MM.1S (cell line): ENCODE measurements at regions not wholly inside any gene's neighbourhood (a gene's known extent, or its start where the extent isn't known, plus 50 kb on each side); places are given as distances from the start of the nearest gene placed in this dataset.

Experiments
- EZH2 ChIP-seq: fragments of 300-600 bp; sonication (generic); optimal IDR thresholded peaks from 2 replicates; pipeline ENCODE3; 2017; ENCODE audit warnings: low read depth, mild to moderate bottlenecking, antibody characterized with exemption, low read length, mixed read lengths
- TF ChIP-seq, protein P1 (sequence below): fragments of 300-600 bp; sonication (generic); IDR thresholded peaks from 2 replicates; pipeline ENCODE4 v1.5.1; 2016; ENCODE audit warnings: antibody characterized with exemption, low read length, mixed read lengths

GRCh38 chr10:85524001-85524666, 842.5 kb downstream of the GRID1 start:
- TF ChIP-seq, protein P1, sequence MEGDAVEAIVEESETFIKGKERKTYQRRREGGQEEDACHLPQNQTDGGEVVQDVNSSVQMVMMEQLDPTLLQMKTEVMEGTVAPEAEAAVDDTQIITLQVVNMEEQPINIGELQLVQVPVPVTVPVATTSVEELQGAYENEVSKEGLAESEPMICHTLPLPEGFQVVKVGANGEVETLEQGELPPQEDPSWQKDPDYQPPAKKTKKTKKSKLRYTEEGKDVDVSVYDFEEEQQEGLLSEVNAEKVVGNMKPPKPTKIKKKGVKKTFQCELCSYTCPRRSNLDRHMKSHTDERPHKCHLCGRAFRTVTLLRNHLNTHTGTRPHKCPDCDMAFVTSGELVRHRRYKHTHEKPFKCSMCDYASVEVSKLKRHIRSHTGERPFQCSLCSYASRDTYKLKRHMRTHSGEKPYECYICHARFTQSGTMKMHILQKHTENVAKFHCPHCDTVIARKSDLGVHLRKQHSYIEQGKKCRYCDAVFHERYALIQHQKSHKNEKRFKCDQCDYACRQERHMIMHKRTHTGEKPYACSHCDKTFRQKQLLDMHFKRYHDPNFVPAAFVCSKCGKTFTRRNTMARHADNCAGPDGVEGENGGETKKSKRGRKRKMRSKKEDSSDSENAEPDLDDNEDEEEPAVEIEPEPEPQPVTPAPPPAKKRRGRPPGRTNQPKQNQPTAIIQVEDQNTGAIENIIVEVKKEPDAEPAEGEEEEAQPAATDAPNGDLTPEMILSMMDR, result no peak
- no peak for TF ChIP-seq EZH2
